ENCODE measurements at regions not wholly inside any gene's neighbourhood (a gene's known extent, or its start where the extent isn't known, plus 50 kb on each side); places are given as distances from the start of the nearest gene placed in this dataset.

DNA sequence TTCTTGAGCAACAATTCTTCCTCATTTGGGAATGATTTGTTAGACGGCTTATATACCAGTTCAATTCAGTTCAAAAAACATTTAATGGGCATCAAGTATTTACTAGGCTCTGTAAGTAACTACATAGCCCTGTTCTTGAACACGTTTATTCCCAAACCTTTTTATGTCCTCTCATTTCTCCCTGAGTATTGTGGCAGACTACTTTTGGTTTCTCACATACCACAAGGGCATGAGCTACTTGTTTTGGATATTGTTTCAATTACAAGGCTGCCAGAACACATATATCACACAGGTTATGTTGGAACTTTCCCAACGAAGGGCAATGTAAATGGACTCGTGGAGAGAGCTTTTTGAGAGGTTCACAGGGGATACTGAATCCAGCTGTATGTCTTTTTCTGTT is 363.8 kb upstream of the NAALADL2 start:
- no peak overlapping the region for H3K27ac ChIP-seq
- no peaks in the 10 kb centered on the region for H3K27me3 ChIP-seq

DNA sequence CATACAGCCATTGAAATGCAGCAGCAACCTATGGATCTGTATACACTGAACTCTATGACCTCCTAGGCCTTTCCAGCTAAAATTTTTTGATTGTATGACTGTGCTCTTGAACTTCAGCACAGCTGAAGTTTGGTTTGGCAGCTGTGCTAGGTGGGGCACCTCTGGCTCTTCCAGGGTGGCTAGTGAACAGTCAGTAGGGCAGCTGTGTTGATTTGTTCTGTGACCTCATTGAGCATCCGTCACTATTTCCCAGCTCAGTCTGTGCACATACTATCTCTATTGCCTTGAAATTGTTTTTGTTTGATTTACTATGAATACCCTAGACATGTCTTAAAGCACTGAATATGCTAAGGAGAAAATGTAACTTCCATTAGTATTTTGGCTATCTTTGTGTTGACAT is 363.2 kb upstream of the NAALADL2 start:
- Histone ChIP-seq H3K4me3 (no peak overlapping the region), H3K27ac (no peak overlapping the region), H3K36me3 (no peaks in the 10 kb centered on the region), H3K9ac (ENCODE audit: low read depth in 2 of 2, low read length in 2 of 2) (no peak overlapping the region), H3K4me1 (no peaks in the 10 kb centered on the region), H3K9me3 (no peaks in the 10 kb centered on the region), H3K27me3 (no peaks in the 10 kb centered on the region)
- no peak for DNase-seq
- no peak for TF ChIP-seq CTCF (IDR thresholded peaks at IDR 0.05)
- intact Hi-C loops (cut with DNase I): no loop called here

More for the DNA sequence above, 363.8 kb upstream of the NAALADL2 start:
- TF ChIP-seq CTCF (IDR thresholded peaks at IDR 0.05): no peak
- Histone ChIP-seq H3K36me3 (no peaks in the 10 kb centered on the region), H3K4me3 (no peak overlapping the region), H3K9ac (ENCODE audit: low read depth in 2 of 2, low read length in 2 of 2) (no peak overlapping the region), H3K4me1 (no peaks in the 10 kb centered on the region), H3K9me3 (no peaks in the 10 kb centered on the region)
- intact Hi-C loops (cut with DNase I): no loop called here
- DNase-seq: no peak

- no peaks in the 10 kb centered on the region for H3K4me1 ChIP-seq
- H3K36me3 ChIP-seq: no peaks in the 10 kb centered on the region
- no peaks in the 10 kb centered on the region for H3K27me3 ChIP-seq
- H3K9me3 ChIP-seq: no peaks in the 10 kb centered on the region
- no peak for TF ChIP-seq CTCF (IDR thresholded peaks at IDR 0.05)
- no peak overlapping the region for H3K27ac ChIP-seq
- intact Hi-C loops (cut with DNase I): no loop called here
- no peak overlapping the region for H3K9ac ChIP-seq (ENCODE audit: low read depth in 2 of 2, low read length in 2 of 2)
- DNase-seq: no peak
- H3K4me3 ChIP-seq: no peak overlapping the region
Observed at GRCh38 chr3:174498638-174499037, 360.5 kb upstream of the NAALADL2 start.

GRCh38 chr3:174505266-174505665 is 353.9 kb upstream of the NAALADL2 start:
- Histone ChIP-seq H3K4me1 (no peaks in the 10 kb centered on the region), H3K9ac (ENCODE audit: low read depth in 2 of 2, low read length in 2 of 2) (no peak overlapping the region), H3K4me3 (no peak overlapping the region), H3K27me3 (no peaks in the 10 kb centered on the region), H3K9me3 (no peaks in the 10 kb centered on the region), H3K36me3 (no peaks in the 10 kb centered on the region), H3K27ac (no peak overlapping the region)
- intact Hi-C loops (cut with DNase I): no loop called here
- no peak for TF ChIP-seq CTCF (IDR thresholded peaks at IDR 0.05)
- DNase-seq: no peak

DNA sequence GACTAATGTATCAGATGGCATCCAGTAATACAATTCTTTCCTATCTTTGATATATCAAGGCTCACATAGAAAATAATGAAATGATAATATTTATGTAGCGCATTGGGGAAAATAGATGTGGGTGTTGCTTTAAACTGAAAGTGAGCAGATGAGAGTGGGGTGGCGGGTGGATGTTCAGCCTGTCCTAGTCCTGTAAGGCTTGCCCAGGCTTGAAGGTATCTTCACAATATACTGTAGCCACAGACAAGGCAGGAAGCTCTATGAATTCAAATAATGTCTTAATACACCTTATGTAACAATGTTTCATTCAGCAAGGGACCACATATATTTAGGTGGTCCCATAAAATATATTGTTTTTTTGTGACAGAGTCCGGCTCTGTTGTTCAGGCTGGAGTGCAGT is 334.9 kb upstream of the NAALADL2 start:
- no peaks in the 10 kb centered on the region for H3K9me3 ChIP-seq
- no peak overlapping the region for H3K27ac ChIP-seq
- no peak for DNase-seq
- TF ChIP-seq CTCF (IDR thresholded peaks at IDR 0.05): no peak
- intact Hi-C loops (cut with DNase I): no loop called here
- H3K4me1 ChIP-seq: no peaks in the 10 kb centered on the region
- no peaks in the 10 kb centered on the region for H3K36me3 ChIP-seq
- no peak overlapping the region for H3K9ac ChIP-seq (ENCODE audit: low read depth in 2 of 2, low read length in 2 of 2)
- no peaks in the 10 kb centered on the region for H3K27me3 ChIP-seq
- no peak overlapping the region for H3K4me3 ChIP-seq

DNA sequence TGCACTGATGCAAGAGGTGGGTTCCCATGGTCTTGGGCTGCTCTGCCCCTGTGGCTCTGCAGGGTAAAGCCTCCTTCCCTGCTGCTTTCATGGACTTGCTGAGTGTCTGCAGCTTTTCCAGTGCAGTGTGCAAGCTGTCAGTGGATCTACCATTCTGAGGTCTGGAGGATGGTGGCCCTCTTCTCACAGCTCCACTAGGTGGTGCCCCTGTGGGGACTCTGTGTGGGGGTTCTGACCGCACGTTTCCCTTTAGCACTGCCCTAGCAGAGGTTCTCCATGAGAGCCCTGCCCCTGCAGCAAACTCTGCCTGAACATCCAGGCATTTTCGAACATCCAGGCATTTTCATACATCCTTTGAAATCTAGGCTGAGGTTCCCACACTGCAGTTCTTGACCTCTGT is 329.8 kb upstream of the NAALADL2 start:
- intact Hi-C loops (cut with DNase I): no loop called here
- no peaks in the 10 kb centered on the region for H3K27me3 ChIP-seq
- no peaks in the 10 kb centered on the region for H3K9me3 ChIP-seq

More for the DNA sequence above, 329.8 kb upstream of the NAALADL2 start:
- H3K9ac ChIP-seq (ENCODE audit: low read depth in 2 of 2, low read length in 2 of 2): no peak overlapping the region
- no peak overlapping the region for H3K4me3 ChIP-seq
- no peaks in the 10 kb centered on the region for H3K36me3 ChIP-seq
- DNase-seq: no peak
- no peak for TF ChIP-seq CTCF (IDR thresholded peaks at IDR 0.05)
- H3K4me1 ChIP-seq: no peaks in the 10 kb centered on the region
- H3K27ac ChIP-seq: no peak overlapping the region
